ENCODE measurements at regions not wholly inside any gene's neighbourhood (a gene's known extent, or its start where the extent isn't known, plus 50 kb on each side); places are given as distances from the start of the nearest gene placed in this dataset.

GRCh38 chr5:90173299-90174030 lies 236.1 kb downstream of the CETN3 start:
- no peak for DNase-seq
- Histone ChIP-seq H3K4me1 (ENCODE audit: control insufficient read depth, insufficient read depth, low read length, poor library complexity, severe bottlenecking) (no peaks in the 10 kb centered on the region), H3K9me3 (ENCODE audit: control insufficient read depth, low read length) (no peaks in the 10 kb centered on the region), H3K4me3 (ENCODE audit: insufficient read depth, low read depth, low read length, poor library complexity, severe bottlenecking) (no peak overlapping the region), H3K27ac (ENCODE audit: insufficient read depth, low read length, poor library complexity, severe bottlenecking) (no peak overlapping the region), H3K27me3 (replicated peaks; ENCODE audit: control insufficient read depth, insufficient read depth, low read length, poor library complexity, severe bottlenecking) (no peaks in the 10 kb centered on the region), H3K36me3 (ENCODE audit: control insufficient read depth, insufficient read depth, low read length) (no peaks in the 10 kb centered on the region)

- Histone ChIP-seq H3K4me1 (ENCODE audit: control insufficient read depth, insufficient read depth, low read length, poor library complexity, severe bottlenecking) (no peaks in the 10 kb centered on the region), H3K36me3 (ENCODE audit: control insufficient read depth, insufficient read depth, low read length) (no peaks in the 10 kb centered on the region), H3K4me3 (ENCODE audit: insufficient read depth, low read depth, low read length, poor library complexity, severe bottlenecking) (no peak overlapping the region), H3K9me3 (ENCODE audit: control insufficient read depth, low read length) (no peaks in the 10 kb centered on the region), H3K27me3 (replicated peaks; ENCODE audit: control insufficient read depth, insufficient read depth, low read length, poor library complexity, severe bottlenecking) (no peaks in the 10 kb centered on the region), H3K27ac (ENCODE audit: insufficient read depth, low read length, poor library complexity, severe bottlenecking) (no peak overlapping the region)
- no peak for DNase-seq
Measured at GRCh38 chr5:90171466-90171865, 238.1 kb downstream of the CETN3 start.

- H3K27me3 ChIP-seq (replicated peaks; ENCODE audit: control insufficient read depth, insufficient read depth, low read length, poor library complexity, severe bottlenecking): no peaks in the 10 kb centered on the region
- no peak overlapping the region for H3K27ac ChIP-seq (ENCODE audit: insufficient read depth, low read length, poor library complexity, severe bottlenecking)
- no peaks in the 10 kb centered on the region for H3K36me3 ChIP-seq (ENCODE audit: control insufficient read depth, insufficient read depth, low read length)
- DNase-seq: no peak
- H3K4me1 ChIP-seq (ENCODE audit: control insufficient read depth, insufficient read depth, low read length, poor library complexity, severe bottlenecking): no peaks in the 10 kb centered on the region
- H3K9me3 ChIP-seq (ENCODE audit: control insufficient read depth, low read length): no peaks in the 10 kb centered on the region
- H3K4me3 ChIP-seq (ENCODE audit: insufficient read depth, low read depth, low read length, poor library complexity, severe bottlenecking): no peak overlapping the region
Measured at GRCh38 chr5:90170261-90170660, 239.3 kb downstream of the CETN3 start.

GRCh38 chr5:90169078-90169477 lies 240.5 kb downstream of the CETN3 start:
- no peak overlapping the region for H3K4me3 ChIP-seq (ENCODE audit: insufficient read depth, low read depth, low read length, poor library complexity, severe bottlenecking)
- H3K27me3 ChIP-seq (replicated peaks; ENCODE audit: control insufficient read depth, insufficient read depth, low read length, poor library complexity, severe bottlenecking): no peaks in the 10 kb centered on the region
- H3K36me3 ChIP-seq (ENCODE audit: control insufficient read depth, insufficient read depth, low read length): no peaks in the 10 kb centered on the region
- H3K4me1 ChIP-seq (ENCODE audit: control insufficient read depth, insufficient read depth, low read length, poor library complexity, severe bottlenecking): no peaks in the 10 kb centered on the region
- no peak for DNase-seq
- no peaks in the 10 kb centered on the region for H3K9me3 ChIP-seq (ENCODE audit: control insufficient read depth, low read length)
- H3K27ac ChIP-seq (ENCODE audit: insufficient read depth, low read length, poor library complexity, severe bottlenecking): no peak overlapping the region

- Histone ChIP-seq H3K27me3 (replicated peaks; ENCODE audit: control insufficient read depth, insufficient read depth, low read length, poor library complexity, severe bottlenecking) (no peaks in the 10 kb centered on the region), H3K4me1 (ENCODE audit: control insufficient read depth, insufficient read depth, low read length, poor library complexity, severe bottlenecking) (no peaks in the 10 kb centered on the region), H3K36me3 (ENCODE audit: control insufficient read depth, insufficient read depth, low read length) (no peaks in the 10 kb centered on the region), H3K4me3 (ENCODE audit: insufficient read depth, low read depth, low read length, poor library complexity, severe bottlenecking) (no peak overlapping the region), H3K27ac (ENCODE audit: insufficient read depth, low read length, poor library complexity, severe bottlenecking) (no peak overlapping the region), H3K9me3 (ENCODE audit: control insufficient read depth, low read length) (no peaks in the 10 kb centered on the region)
- DNase-seq: no peak
Measured at GRCh38 chr5:90168399-90168798, 241.2 kb downstream of the CETN3 start.

- Histone ChIP-seq H3K36me3 (ENCODE audit: control insufficient read depth, insufficient read depth, low read length) (no peaks in the 10 kb centered on the region), H3K4me1 (ENCODE audit: control insufficient read depth, insufficient read depth, low read length, poor library complexity, severe bottlenecking) (no peaks in the 10 kb centered on the region), H3K27ac (ENCODE audit: insufficient read depth, low read length, poor library complexity, severe bottlenecking) (no peak overlapping the region), H3K27me3 (replicated peaks; ENCODE audit: control insufficient read depth, insufficient read depth, low read length, poor library complexity, severe bottlenecking) (no peaks in the 10 kb centered on the region), H3K4me3 (ENCODE audit: insufficient read depth, low read depth, low read length, poor library complexity, severe bottlenecking) (no peak overlapping the region), H3K9me3 (ENCODE audit: control insufficient read depth, low read length) (no peaks in the 10 kb centered on the region)
- no peak for DNase-seq
Measured at GRCh38 chr5:90166816-90167215, 242.7 kb downstream of the CETN3 start.

GRCh38 chr5:90162324-90162723 lies 247.2 kb downstream of the CETN3 start:
- no peaks in the 10 kb centered on the region for H3K9me3 ChIP-seq (ENCODE audit: control insufficient read depth, low read length)
- no peaks in the 10 kb centered on the region for H3K27me3 ChIP-seq (replicated peaks; ENCODE audit: control insufficient read depth, insufficient read depth, low read length, poor library complexity, severe bottlenecking)
- H3K36me3 ChIP-seq (ENCODE audit: control insufficient read depth, insufficient read depth, low read length): no peaks in the 10 kb centered on the region
- no peak for DNase-seq
- no peaks in the 10 kb centered on the region for H3K4me1 ChIP-seq (ENCODE audit: control insufficient read depth, insufficient read depth, low read length, poor library complexity, severe bottlenecking)
- H3K27ac ChIP-seq (ENCODE audit: insufficient read depth, low read length, poor library complexity, severe bottlenecking): no peak overlapping the region
- no peak overlapping the region for H3K4me3 ChIP-seq (ENCODE audit: insufficient read depth, low read depth, low read length, poor library complexity, severe bottlenecking)

- H3K36me3 ChIP-seq (ENCODE audit: control insufficient read depth, insufficient read depth, low read length): no peaks in the 10 kb centered on the region
- no peaks in the 10 kb centered on the region for H3K27me3 ChIP-seq (replicated peaks; ENCODE audit: control insufficient read depth, insufficient read depth, low read length, poor library complexity, severe bottlenecking)
- no peak for DNase-seq
- H3K9me3 ChIP-seq (ENCODE audit: control insufficient read depth, low read length): no peaks in the 10 kb centered on the region
- no peak overlapping the region for H3K4me3 ChIP-seq (ENCODE audit: insufficient read depth, low read depth, low read length, poor library complexity, severe bottlenecking)
- no peaks in the 10 kb centered on the region for H3K4me1 ChIP-seq (ENCODE audit: control insufficient read depth, insufficient read depth, low read length, poor library complexity, severe bottlenecking)
- H3K27ac ChIP-seq (ENCODE audit: insufficient read depth, low read length, poor library complexity, severe bottlenecking): no peak overlapping the region
Measured at GRCh38 chr5:90161414-90161813, 248.1 kb downstream of the CETN3 start.

GRCh38 chr5:90158131-90158530 lies 251.4 kb downstream of the CETN3 start:
- Histone ChIP-seq H3K4me1 (ENCODE audit: control insufficient read depth, insufficient read depth, low read length, poor library complexity, severe bottlenecking) (no peaks in the 10 kb centered on the region), H3K36me3 (ENCODE audit: control insufficient read depth, insufficient read depth, low read length) (no peaks in the 10 kb centered on the region), H3K27me3 (replicated peaks; ENCODE audit: control insufficient read depth, insufficient read depth, low read length, poor library complexity, severe bottlenecking) (no peaks in the 10 kb centered on the region), H3K4me3 (ENCODE audit: insufficient read depth, low read depth, low read length, poor library complexity, severe bottlenecking) (no peak overlapping the region), H3K27ac (ENCODE audit: insufficient read depth, low read length, poor library complexity, severe bottlenecking) (no peak overlapping the region), H3K9me3 (ENCODE audit: control insufficient read depth, low read length) (no peaks in the 10 kb centered on the region)
- DNase-seq: no peak

- H3K27ac ChIP-seq (ENCODE audit: insufficient read depth, low read length, poor library complexity, severe bottlenecking): no peak overlapping the region
- no peaks in the 10 kb centered on the region for H3K36me3 ChIP-seq (ENCODE audit: control insufficient read depth, insufficient read depth, low read length)
- H3K4me1 ChIP-seq (ENCODE audit: control insufficient read depth, insufficient read depth, low read length, poor library complexity, severe bottlenecking): no peaks in the 10 kb centered on the region
- no peaks in the 10 kb centered on the region for H3K27me3 ChIP-seq (replicated peaks; ENCODE audit: control insufficient read depth, insufficient read depth, low read length, poor library complexity, severe bottlenecking)
- DNase-seq: no peak
- H3K9me3 ChIP-seq (ENCODE audit: control insufficient read depth, low read length): no peaks in the 10 kb centered on the region
- no peak overlapping the region for H3K4me3 ChIP-seq (ENCODE audit: insufficient read depth, low read depth, low read length, poor library complexity, severe bottlenecking)
Measured at GRCh38 chr5:90153031-90153430, 256.5 kb downstream of the CETN3 start.

Measured in effector memory CD4-positive, alpha-beta T cell (primary cell).